AG09319 (cell line): ENCODE measurements at regions not wholly inside any gene's neighbourhood (a gene's known extent, or its start where the extent isn't known, plus 50 kb on each side); places are given as distances from the start of the nearest gene placed in this dataset.
"Not testable (repeated sequence)": the region's sequence is repeated elsewhere in the genome, so short reads cannot be mapped to it uniquely, and the experiment has no call there.

Source experiments
- DNase-seq: peaks from one replicate; pipeline ENCODE4 v3.0.0-alpha.2; 2010; ENCODE audit warnings: low read depth; ENCODE audit errors: extremely low read depth
- TF ChIP-seq, protein P1 (sequence below): IDR thresholded peaks from 2 replicates; pipeline ENCODE4 v1.5.1; 2011; ENCODE audit warnings: low read depth, mild to moderate bottlenecking, inconsistent platforms, low read length, moderate library complexity

GRCh38 chr2:146541896-146542295 lies 1302.9 kb upstream of the ACVR2A start:
- TF ChIP-seq, protein P1, sequence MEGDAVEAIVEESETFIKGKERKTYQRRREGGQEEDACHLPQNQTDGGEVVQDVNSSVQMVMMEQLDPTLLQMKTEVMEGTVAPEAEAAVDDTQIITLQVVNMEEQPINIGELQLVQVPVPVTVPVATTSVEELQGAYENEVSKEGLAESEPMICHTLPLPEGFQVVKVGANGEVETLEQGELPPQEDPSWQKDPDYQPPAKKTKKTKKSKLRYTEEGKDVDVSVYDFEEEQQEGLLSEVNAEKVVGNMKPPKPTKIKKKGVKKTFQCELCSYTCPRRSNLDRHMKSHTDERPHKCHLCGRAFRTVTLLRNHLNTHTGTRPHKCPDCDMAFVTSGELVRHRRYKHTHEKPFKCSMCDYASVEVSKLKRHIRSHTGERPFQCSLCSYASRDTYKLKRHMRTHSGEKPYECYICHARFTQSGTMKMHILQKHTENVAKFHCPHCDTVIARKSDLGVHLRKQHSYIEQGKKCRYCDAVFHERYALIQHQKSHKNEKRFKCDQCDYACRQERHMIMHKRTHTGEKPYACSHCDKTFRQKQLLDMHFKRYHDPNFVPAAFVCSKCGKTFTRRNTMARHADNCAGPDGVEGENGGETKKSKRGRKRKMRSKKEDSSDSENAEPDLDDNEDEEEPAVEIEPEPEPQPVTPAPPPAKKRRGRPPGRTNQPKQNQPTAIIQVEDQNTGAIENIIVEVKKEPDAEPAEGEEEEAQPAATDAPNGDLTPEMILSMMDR, result no peak
- no peak for DNase-seq

GRCh38 chr2:146540271-146540932 lies 1304.4 kb upstream of the ACVR2A start:
- no peak for DNase-seq
- TF ChIP-seq, protein P1, result no peak

DNA sequence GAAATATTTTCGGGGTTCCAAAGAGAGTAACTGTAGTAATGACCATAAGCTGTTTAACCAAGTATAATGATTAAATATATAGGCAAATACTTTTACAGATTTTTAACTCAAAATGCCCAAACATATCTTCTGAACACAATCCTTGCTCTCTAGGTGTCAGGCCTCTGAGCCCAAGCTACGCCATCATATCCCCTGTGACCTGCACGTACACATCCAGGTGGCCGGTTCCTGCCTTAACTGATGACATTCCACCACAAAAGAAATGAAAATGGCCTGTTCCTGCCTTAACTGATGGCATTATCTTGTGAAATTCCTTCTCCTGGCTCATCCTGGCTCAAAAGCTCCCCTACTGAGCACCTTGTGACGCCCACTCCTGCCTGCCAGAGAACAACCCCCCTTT lies 1305.1 kb upstream of the ACVR2A start:
- DNase-seq, result not testable (repeated sequence)

- DNase-seq, result no peak
- TF ChIP-seq, protein P1, result no peak
These were observed 1307.4 kb upstream of the ACVR2A start for GRCh38 chr2:146537477-146537876.

- no peak for DNase-seq
- TF ChIP-seq, protein P1, result no peak
These were observed 1312.2 kb upstream of the ACVR2A start for GRCh38 chr2:146532509-146533147.

DNA sequence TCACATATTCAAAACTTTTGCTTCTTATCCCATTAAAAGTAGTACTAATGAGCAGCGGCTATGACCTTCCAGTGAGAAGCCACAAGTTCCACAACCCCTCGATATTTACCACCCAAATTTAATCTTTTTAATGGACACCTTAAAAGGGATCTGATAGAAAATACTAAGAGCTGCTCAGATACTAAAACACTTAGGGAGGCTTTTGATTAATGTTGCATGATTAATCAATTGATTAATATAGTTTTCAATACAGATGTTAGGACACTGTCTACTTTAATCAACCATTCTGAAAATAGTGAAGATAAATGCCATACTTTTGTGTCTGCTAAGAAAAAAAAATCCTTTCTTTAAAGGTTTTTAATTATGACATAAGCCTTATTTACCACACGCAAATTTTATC lies 1312.8 kb upstream of the ACVR2A start:
- DNase-seq, result no peak
- TF ChIP-seq, protein P1, result no peak

DNA sequence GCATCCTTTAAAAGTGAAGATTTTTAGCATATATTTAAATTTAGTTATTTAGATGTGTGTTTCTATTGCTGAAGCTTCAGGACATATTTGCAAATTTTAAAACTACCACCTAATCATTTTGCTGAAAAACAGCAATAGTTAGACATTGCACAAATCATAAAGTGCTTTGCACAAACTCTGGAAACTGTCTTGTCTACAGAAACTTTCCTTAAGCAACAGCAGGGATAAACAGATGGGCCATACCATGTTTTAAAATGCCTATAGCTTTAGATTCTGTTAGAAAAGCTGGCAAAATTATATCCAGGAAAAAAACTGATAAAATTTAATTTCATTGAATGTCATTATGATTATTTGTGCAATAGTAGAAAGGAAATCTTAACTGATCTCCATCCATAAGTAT lies 1313.9 kb upstream of the ACVR2A start:
- no peak for DNase-seq
- TF ChIP-seq, protein P1, result no peak

GRCh38 chr2:146527166-146527565 lies 1317.7 kb upstream of the ACVR2A start:
- no peak for DNase-seq
- TF ChIP-seq, protein P1, result no peak
